T-helper 1 cell (primary cell): ENCODE measurements at regions not wholly inside any gene's neighbourhood (a gene's known extent, or its start where the extent isn't known, plus 50 kb on each side); places are given as distances from the start of the nearest gene placed in this dataset.

Source experiments
- DNase-seq, 5 donors: peaks; one replicate each; pipeline ENCODE4 v3.0.0-alpha.2; 2012 to 2020

GRCh38 chr16:6918646-6919045, 414.0 kb upstream of the RBFOX1 start:
- no peak for DNase-seq

- DNase-seq = no peak
These were observed 415.7 kb upstream of the RBFOX1 start for GRCh38 chr16:6916946-6917345.

- DNase-seq = no peak
These were observed 419.1 kb upstream of the RBFOX1 start for GRCh38 chr16:6913566-6913965.

GRCh38 chr16:6910301-6910700, 422.3 kb upstream of the RBFOX1 start:
- no peak for DNase-seq

GRCh38 chr16:6905601-6906000, 427.0 kb upstream of the RBFOX1 start:
- no peak for DNase-seq

- DNase-seq = no peak
These were observed 429.0 kb upstream of the RBFOX1 start for GRCh38 chr16:6903671-6904070.

- DNase-seq = no peak
These were observed 433.7 kb upstream of the RBFOX1 start for GRCh38 chr16:6898896-6899295.

GRCh38 chr16:6897876-6898485, 434.7 kb upstream of the RBFOX1 start:
- DNase-seq = no peak

GRCh38 chr16:6892966-6893365, 439.7 kb upstream of the RBFOX1 start:
- DNase-seq = no peak

GRCh38 chr16:6891496-6891895, 441.1 kb upstream of the RBFOX1 start:
- no peak for DNase-seq

GRCh38 chr16:6888531-6888930, 444.1 kb upstream of the RBFOX1 start:
- DNase-seq = no peak

- no peak for DNase-seq
These were observed 448.6 kb upstream of the RBFOX1 start for GRCh38 chr16:6884002-6884401.

- no peak for DNase-seq
These were observed 452.4 kb upstream of the RBFOX1 start for GRCh38 chr16:6880263-6880662.

GRCh38 chr16:6864671-6865070, 468.0 kb upstream of the RBFOX1 start:
- no peak for DNase-seq

GRCh38 chr16:6864244-6864643, 468.4 kb upstream of the RBFOX1 start:
- DNase-seq = no peak

GRCh38 chr16:6863135-6863534, 469.5 kb upstream of the RBFOX1 start:
- no peak for DNase-seq

- DNase-seq = no peak
These were observed 470.7 kb upstream of the RBFOX1 start for GRCh38 chr16:6861815-6862477.

GRCh38 chr16:6861135-6861814, 471.4 kb upstream of the RBFOX1 start:
- no peak for DNase-seq

- no peak for DNase-seq
These were observed 475.1 kb upstream of the RBFOX1 start for GRCh38 chr16:6857575-6857974.

- DNase-seq = no peak
These were observed 476.1 kb upstream of the RBFOX1 start for GRCh38 chr16:6856578-6856977.

- DNase-seq = no peak
These were observed 479.1 kb upstream of the RBFOX1 start for GRCh38 chr16:6853565-6853964.

- no peak for DNase-seq
These were observed 479.9 kb upstream of the RBFOX1 start for GRCh38 chr16:6852643-6853225.

- no peak for DNase-seq
These were observed 486.2 kb upstream of the RBFOX1 start for GRCh38 chr16:6846452-6846851.

GRCh38 chr16:6841392-6841791, 491.3 kb upstream of the RBFOX1 start:
- no peak for DNase-seq
